HEK293 (cell line): ENCODE measurements at regions not wholly inside any gene's neighbourhood (a gene's known extent, or its start where the extent isn't known, plus 50 kb on each side); places are given as distances from the start of the nearest gene placed in this dataset.

ENCODE experiments used
- CTCF ChIA-PET: fragments of 350-600 bp; formaldehyde crosslinking; extraction: SDS; loops from one replicate; lab custom pipeline; 2021; ENCODE audit warnings: antibody characterized with exemption; lab: Yijun Ruan, JAX
- POLR2A ChIA-PET: fragments of 300-600 bp; formaldehyde crosslinking; extraction: SDS; loops from one replicate; lab custom pipeline; 2020; ENCODE audit warnings: antibody characterized with exemption, inconsistent platforms; lab: Yijun Ruan, JAX
- H3K27ac ChIP-seq: fragments of 200-500 bp; sonication (Bioruptor generic); 2 replicates; pipeline ENCODE4 v1.5.1; 2014; ENCODE audit warnings: low read depth, low read length, control low read depth, inconsistent platforms; ENCODE audit errors: extremely low read depth
- H3K36me3 ChIP-seq, 2 experiments: fragments of 200-500 bp in 1 of 2; sonication (Bioruptor generic) in 1 of 2; 1 replicate in 1 of 2; 2 replicates in 1 of 2; pipeline ENCODE4 v1.5.1; 2014 to 2017; ENCODE audit warnings: inconsistent platforms in 2 of 2, low read length in 2 of 2; ENCODE audit not compliant: control insufficient read depth in 2 of 2, insufficient read depth in 1 of 2
- H3K4me1 ChIP-seq: fragments of 200-500 bp; sonication (Bioruptor generic); 2 replicates; pipeline ENCODE4 v1.5.1; 2014; ENCODE audit warnings: mild to moderate bottlenecking, low read length, inconsistent platforms; ENCODE audit not compliant: control insufficient read depth, insufficient read depth
- H3K4me3 ChIP-seq: 2 replicates; pipeline ENCODE4 v1.5.1; 2011; ENCODE audit warnings: low read depth, mild to moderate bottlenecking, control low read depth, low read length, moderate library complexity
- H3K9me3 ChIP-seq: fragments of 200-500 bp; sonication (Bioruptor generic); 2 replicates; pipeline ENCODE4 v1.5.1; 2014; ENCODE audit warnings: low read depth, low read length, inconsistent platforms; ENCODE audit not compliant: control insufficient read depth, insufficient read depth
- CTCF ChIP-seq: fragments of 450-650 bp; formaldehyde crosslinking; IDR thresholded peaks from 2 replicates; pipeline ENCODE4 v1.5.1; 2016; ENCODE audit warnings: missing biosample characterization, missing genetic modification characterization
- SCRT2 ChIP-seq: fragments of 450-650 bp; formaldehyde crosslinking; IDR thresholded peaks from 2 replicates; pipeline ENCODE4 v1.5.1; 2016; ENCODE audit warnings: missing biosample characterization, missing genetic modification characterization
- TRIM28 ChIP-seq: IDR thresholded peaks from 2 replicates; pipeline ENCODE4 v1.6.1; 2011; ENCODE audit warnings: low read length, control low read depth, borderline replicate concordance
- ZBTB44 ChIP-seq: fragments of 450-650 bp; IDR thresholded peaks from 2 replicates; pipeline ENCODE4 v1.5.1; 2018; ENCODE audit warnings: missing biosample characterization, mild to moderate bottlenecking, missing genetic modification characterization
- ZFHX2 ChIP-seq: fragments of 450-650 bp; formaldehyde crosslinking; conservative IDR thresholded peaks from 2 replicates; pipeline ENCODE4 v1.5.1; 2016; ENCODE audit warnings: missing biosample characterization, missing genetic modification characterization
- ZNF146 ChIP-seq: fragments of 450-650 bp; formaldehyde crosslinking; IDR thresholded peaks from 2 replicates; pipeline ENCODE4 v1.5.1; 2016; ENCODE audit warnings: missing biosample characterization, missing genetic modification characterization
- ZNF175 ChIP-seq: fragments of 450-650 bp; formaldehyde crosslinking; IDR thresholded peaks from 2 replicates; pipeline ENCODE4 v1.5.1; 2016; ENCODE audit warnings: missing biosample characterization, missing genetic modification characterization
- ZNF239 ChIP-seq: fragments of 450-650 bp; formaldehyde crosslinking; IDR thresholded peaks from 2 replicates; pipeline ENCODE4 v1.5.1; 2016; ENCODE audit warnings: missing biosample characterization, missing genetic modification characterization
- ZNF292 ChIP-seq: fragments of 450-650 bp; formaldehyde crosslinking; IDR thresholded peaks from 2 replicates; pipeline ENCODE4 v1.5.1; 2016; ENCODE audit warnings: low read depth, missing biosample characterization, missing genetic modification characterization, borderline replicate concordance
- ZNF37A ChIP-seq: fragments of 450-650 bp; IDR thresholded peaks from 2 replicates; pipeline ENCODE4 v1.5.1; 2018; ENCODE audit warnings: missing biosample characterization, missing genetic modification characterization
- ZNF433 ChIP-seq: fragments of 450-650 bp; formaldehyde crosslinking; IDR thresholded peaks from 2 replicates; pipeline ENCODE4 v1.5.1; 2016; ENCODE audit warnings: missing biosample characterization, missing genetic modification characterization, low read depth
- ZNF473 ChIP-seq: fragments of 450-650 bp; formaldehyde crosslinking; IDR thresholded peaks from 2 replicates; pipeline ENCODE4 v1.5.1; 2017; ENCODE audit warnings: missing biosample characterization, missing genetic modification characterization
- ZNF488 ChIP-seq: fragments of 450-650 bp; formaldehyde crosslinking; IDR thresholded peaks from 2 replicates; pipeline ENCODE4 v1.5.1; 2016; ENCODE audit warnings: missing biosample characterization, missing genetic modification characterization
- ZNF530 ChIP-seq: fragments of 450-650 bp; formaldehyde crosslinking; IDR thresholded peaks from 2 replicates; pipeline ENCODE4 v1.5.1; 2016; ENCODE audit warnings: low read depth, missing biosample characterization, missing genetic modification characterization
- ZNF626 ChIP-seq: fragments of 450-650 bp; sonication (Bioruptor Pico); formaldehyde crosslinking; IDR thresholded peaks from 2 replicates; pipeline ENCODE4 v1.5.1; 2018; ENCODE audit warnings: missing biosample characterization, missing genetic modification characterization, inconsistent platforms
- ZNF629 ChIP-seq: fragments of 450-650 bp; formaldehyde crosslinking; IDR thresholded peaks from 2 replicates; pipeline ENCODE4 v1.5.1; 2017; ENCODE audit warnings: missing biosample characterization, missing genetic modification characterization
- ZNF792 ChIP-seq: fragments of 450-650 bp; formaldehyde crosslinking; IDR thresholded peaks from 2 replicates; pipeline ENCODE4 v1.5.1; 2016; ENCODE audit warnings: missing biosample characterization, missing genetic modification characterization
- ZSCAN30 ChIP-seq: fragments of 450-650 bp; IDR thresholded peaks from 2 replicates; pipeline ENCODE4 v1.5.1; 2018; ENCODE audit warnings: missing biosample characterization, mild to moderate bottlenecking, missing genetic modification characterization, moderate library complexity
- TF ChIP-seq, protein P1 (sequence below): fragments of 450-650 bp; formaldehyde crosslinking; IDR thresholded peaks from 2 replicates; pipeline ENCODE4 v1.5.1; 2016; ENCODE audit warnings: missing biosample characterization, missing genetic modification characterization, low read depth
- TF ChIP-seq, protein P2 (sequence below): fragments of 450-650 bp; formaldehyde crosslinking; IDR thresholded peaks from 2 replicates; pipeline ENCODE4 v1.5.1; 2016; ENCODE audit warnings: missing biosample characterization, missing genetic modification characterization

- ChIA-PET POLR2A (no interaction called here), CTCF (no interaction called here)
- Histone ChIP-seq H3K9me3 (no peaks in the 10 kb centered on the region), H3K27ac (no peak overlapping the region), H3K36me3 (no peaks in the 10 kb centered on the region), H3K4me3 (no peak overlapping the region), H3K4me1 (no peaks in the 10 kb centered on the region)
- no peak for TF ChIP-seq ZNF530 (tag by site-specific recombination)
- no peak for TF ChIP-seq ZNF239
- TF ChIP-seq ZNF488, result no peak
- no peak for TF ChIP-seq ZNF626 (tag by site-specific recombination)
- TF ChIP-seq ZSCAN30 (tag by site-specific recombination), result no peak
- no peak for TF ChIP-seq TRIM28
- TF ChIP-seq ZNF292 (tag by site-specific recombination), result no peak
- no peak for TF ChIP-seq ZNF792 (tag by site-specific recombination)
- no peak for TF ChIP-seq CTCF (tag by site-specific recombination)
- no peak for TF ChIP-seq ZNF629 (tag by site-specific recombination)
These were observed 172.1 kb downstream of the TMX3 start for GRCh38 chr18:68542846-68543245.

GRCh38 chr18:68533641-68534040 lies 181.3 kb downstream of the TMX3 start:
- Histone ChIP-seq H3K9me3 (no peaks in the 10 kb centered on the region), H3K36me3 (no peaks in the 10 kb centered on the region), H3K4me1 (no peaks in the 10 kb centered on the region), H3K27ac (no peak overlapping the region), H3K4me3 (no peak overlapping the region)
- TF ChIP-seq ZSCAN30 (tag by site-specific recombination), result no peak
- TF ChIP-seq ZBTB44 (tag by site-specific recombination), result no peak
- TF ChIP-seq, protein P1, sequence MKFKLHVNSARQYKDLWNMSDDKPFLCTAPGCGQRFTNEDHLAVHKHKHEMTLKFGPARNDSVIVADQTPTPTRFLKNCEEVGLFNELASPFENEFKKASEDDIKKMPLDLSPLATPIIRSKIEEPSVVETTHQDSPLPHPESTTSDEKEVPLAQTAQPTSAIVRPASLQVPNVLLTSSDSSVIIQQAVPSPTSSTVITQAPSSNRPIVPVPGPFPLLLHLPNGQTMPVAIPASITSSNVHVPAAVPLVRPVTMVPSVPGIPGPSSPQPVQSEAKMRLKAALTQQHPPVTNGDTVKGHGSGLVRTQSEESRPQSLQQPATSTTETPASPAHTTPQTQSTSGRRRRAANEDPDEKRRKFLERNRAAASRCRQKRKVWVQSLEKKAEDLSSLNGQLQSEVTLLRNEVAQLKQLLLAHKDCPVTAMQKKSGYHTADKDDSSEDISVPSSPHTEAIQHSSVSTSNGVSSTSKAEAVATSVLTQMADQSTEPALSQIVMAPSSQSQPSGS (tag by site-specific recombination), result no peak
- no peak for TF ChIP-seq ZNF473
- no peak for TF ChIP-seq ZFHX2 (tag by site-specific recombination)
- TF ChIP-seq ZNF37A (tag by site-specific recombination), result no peak
- no peak for TF ChIP-seq ZNF433 (tag by site-specific recombination)
- TF ChIP-seq ZNF530 (tag by site-specific recombination), result no peak
- TF ChIP-seq ZNF175, result no peak
- TF ChIP-seq, protein P2, sequence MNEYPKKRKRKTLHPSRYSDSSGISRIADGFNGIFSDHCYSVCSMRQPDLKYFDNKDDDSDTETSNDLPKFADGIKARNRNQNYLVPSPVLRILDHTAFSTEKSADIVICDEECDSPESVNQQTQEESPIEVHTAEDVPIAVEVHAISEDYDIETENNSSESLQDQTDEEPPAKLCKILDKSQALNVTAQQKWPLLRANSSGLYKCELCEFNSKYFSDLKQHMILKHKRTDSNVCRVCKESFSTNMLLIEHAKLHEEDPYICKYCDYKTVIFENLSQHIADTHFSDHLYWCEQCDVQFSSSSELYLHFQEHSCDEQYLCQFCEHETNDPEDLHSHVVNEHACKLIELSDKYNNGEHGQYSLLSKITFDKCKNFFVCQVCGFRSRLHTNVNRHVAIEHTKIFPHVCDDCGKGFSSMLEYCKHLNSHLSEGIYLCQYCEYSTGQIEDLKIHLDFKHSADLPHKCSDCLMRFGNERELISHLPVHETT (tag by site-specific recombination), result no peak
- no peak for TF ChIP-seq SCRT2
- no peak for TF ChIP-seq ZNF146
- CTCF ChIA-PET, result interaction anchor here (0.6 kb wide), 1 partner anchor 238 kb away, joined by 3 read pairs; no protein-coding TSS in a partner anchor
- POLR2A ChIA-PET, result no interaction called here
